Keratinocyte (primary cell): ENCODE measurements at regions not wholly inside any gene's neighbourhood (a gene's known extent, or its start where the extent isn't known, plus 50 kb on each side); places are given as distances from the start of the nearest gene placed in this dataset.

ENCODE experiments used
- DNase-seq: peaks from one replicate; pipeline ENCODE4 v3.0.0-alpha.2; 2011; ENCODE audit warnings: low read depth, missing footprints, low spot score
- FAIRE-seq: peaks from 2 replicates; lab custom pipeline; 2011; peaks lifted over from hg19 to GRCh38; lab: Jason Lieb, UNC
- H2AFZ ChIP-seq: 2 replicates; pipeline ENCODE4 v1.6.0; 2012; ENCODE audit warnings: low read length, control low read depth, inconsistent platforms; ENCODE audit not compliant: control insufficient read depth
- H3K27ac ChIP-seq: 2 replicates; pipeline ENCODE4 v1.5.1; 2011; ENCODE audit warnings: low read length; ENCODE audit not compliant: control insufficient read depth, insufficient read depth
- H3K27me3 ChIP-seq: 3 replicates; pipeline ENCODE4 v1.6.0; 2011; ENCODE audit warnings: low read length; ENCODE audit not compliant: control insufficient read depth, insufficient read depth; ENCODE audit errors: extremely low read depth
- H3K36me3 ChIP-seq, 2 experiments: 2 replicates in 1 of 2; 3 replicates in 1 of 2; pipeline ENCODE4 v1.5.1; 2011; ENCODE audit warnings: low read length in 2 of 2, mild to moderate bottlenecking in 1 of 2; ENCODE audit not compliant: control insufficient read depth in 2 of 2, insufficient read depth in 2 of 2; ENCODE audit errors: extremely low read depth in 1 of 2
- H3K4me1 ChIP-seq: 3 replicates; pipeline ENCODE4 v1.5.1; 2011; ENCODE audit warnings: low read length; ENCODE audit not compliant: control insufficient read depth, insufficient read depth; ENCODE audit errors: extremely low read depth
- H3K4me2 ChIP-seq: 3 replicates; pipeline ENCODE4 v1.6.0; 2011; ENCODE audit warnings: low read depth, low read length; ENCODE audit not compliant: control insufficient read depth, insufficient read depth; ENCODE audit errors: extremely low read depth
- H3K4me3 ChIP-seq, 3 experiments: fragments of 200-600 bp in 1 of 3; sonication (generic) in 1 of 3; 2 replicates in 2 of 3; 3 replicates in 1 of 3; pipeline ENCODE4 v1.5.1; 2011 to 2016; ENCODE audit warnings: low read length in 3 of 3, mild to moderate bottlenecking in 3 of 3, control low read depth in 2 of 3, inconsistent platforms in 1 of 3, low read depth in 1 of 3, mixed read lengths in 1 of 3, mixed run types in 1 of 3, moderate library complexity in 1 of 3; ENCODE audit not compliant: control insufficient read depth in 2 of 3, insufficient read depth in 2 of 3; ENCODE audit errors: extremely low read depth in 1 of 3
- H3K79me2 ChIP-seq: 2 replicates; pipeline ENCODE4 v1.6.0; 2012; ENCODE audit warnings: low read length; ENCODE audit not compliant: control insufficient read depth, insufficient read depth
- H3K9ac ChIP-seq: 3 replicates; pipeline ENCODE4 v1.6.0; 2011; ENCODE audit warnings: low read length; ENCODE audit not compliant: control insufficient read depth, insufficient read depth; ENCODE audit errors: extremely low read depth
- H3K9me1 ChIP-seq: 3 replicates; pipeline ENCODE4 v1.6.0; 2011; ENCODE audit warnings: low read length; ENCODE audit not compliant: control insufficient read depth, insufficient read depth; ENCODE audit errors: extremely low read depth
- H3K9me3 ChIP-seq: 2 replicates; pipeline ENCODE4 v1.5.1; 2012; ENCODE audit warnings: low read depth, low read length; ENCODE audit not compliant: control insufficient read depth
- H4K20me1 ChIP-seq: 3 replicates; pipeline ENCODE4 v1.6.0; 2011; ENCODE audit warnings: low read length; ENCODE audit not compliant: control insufficient read depth, insufficient read depth; ENCODE audit errors: extremely low read depth
- CTCF ChIP-seq, 3 experiments: IDR thresholded peaks in 1 of 3; conservative IDR thresholded peaks in 1 of 3; optimal IDR thresholded peaks in 1 of 3; 2 replicates in 2 of 3; 3 replicates in 1 of 3; pipeline versions ENCODE3 to v1.5.1; 2011; ENCODE audit warnings: low read length in 3 of 3, mild to moderate bottlenecking in 3 of 3, moderate library complexity in 2 of 3, control low read depth in 1 of 3, inconsistent platforms in 1 of 3; ENCODE audit not compliant: insufficient read depth in 2 of 3; ENCODE audit errors: extremely low read depth in 1 of 3
- EZH2 ChIP-seq: IDR thresholded peaks from one replicate; pipeline ENCODE4 v1.6.1; 2012; ENCODE audit warnings: inconsistent platforms, mild to moderate bottlenecking, low read length, moderate library complexity
- dilution Hi-C: fragments of 300-500 bp; cut with MboI; formaldehyde crosslinking; loops from one replicate; pipeline ENCODE4 v1.7.0; 2020; ENCODE audit warnings: low sequenced_read_pairs; ENCODE audit not compliant: extremely low pct_ligation_motif_present

DNA sequence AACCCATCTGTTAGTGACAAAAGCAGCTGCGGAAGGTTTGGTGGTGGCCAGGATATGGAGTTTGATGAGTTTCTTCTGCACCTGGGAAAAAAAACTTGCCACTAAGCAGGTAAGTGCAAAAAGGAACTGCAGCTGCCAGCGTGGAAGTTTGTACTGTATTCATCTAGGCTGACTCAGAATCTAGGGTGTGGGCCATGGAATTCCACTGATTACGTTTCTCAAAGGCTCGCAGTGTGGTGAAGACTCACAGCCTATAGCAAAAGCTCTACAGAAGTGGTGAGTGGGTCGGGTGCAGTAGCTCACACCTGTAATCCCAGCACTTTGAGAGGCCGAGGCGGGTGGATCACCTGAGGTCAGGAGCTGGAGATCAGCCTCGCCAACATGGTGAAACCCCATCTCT is 334.6 kb upstream of the GRM7 start:
- DNase-seq (no peak), FAIRE-seq (no peak)
- no peak overlapping the region for H3K9ac ChIP-seq
- dilution Hi-C loops, result no loop called here
- no peak overlapping the region for H2AFZ ChIP-seq
- no peaks in the 10 kb centered on the region for H3K79me2 ChIP-seq
- no peak overlapping the region for H3K4me3 ChIP-seq
- no peak overlapping the region for H3K4me2 ChIP-seq
- no peaks in the 10 kb centered on the region for H3K9me3 ChIP-seq
- no peaks in the 10 kb centered on the region for H3K9me1 ChIP-seq
- TF ChIP-seq CTCF (optimal IDR thresholded peaks at IDR 0.05 in 1 of 3, IDR thresholded peaks at IDR 0.05 in 1 of 3, conservative IDR thresholded peaks at IDR 0.05 in 1 of 3; ENCODE audit: extremely low read depth in 1 of 3, insufficient read depth in 2 of 3, low read length in 3 of 3), result no peak
- no peak for TF ChIP-seq EZH2
- no peaks in the 10 kb centered on the region for H3K36me3 ChIP-seq
- H3K27ac ChIP-seq, result no peak overlapping the region
- H3K27me3 ChIP-seq, result no peaks in the 10 kb centered on the region
- H3K4me1 ChIP-seq, result no peaks in the 10 kb centered on the region
- no peaks in the 10 kb centered on the region for H4K20me1 ChIP-seq

- H3K36me3 ChIP-seq, result no peaks in the 10 kb centered on the region
- no peak overlapping the region for H2AFZ ChIP-seq
- DNase-seq (no peak), FAIRE-seq (no peak)
- no peak for TF ChIP-seq CTCF (optimal IDR thresholded peaks at IDR 0.05 in 1 of 3, IDR thresholded peaks at IDR 0.05 in 1 of 3, conservative IDR thresholded peaks at IDR 0.05 in 1 of 3; ENCODE audit: extremely low read depth in 1 of 3, insufficient read depth in 2 of 3, low read length in 3 of 3)
- TF ChIP-seq EZH2, result no peak
- H3K27ac ChIP-seq, result no peak overlapping the region
- H3K4me1 ChIP-seq, result no peaks in the 10 kb centered on the region
- dilution Hi-C loops, result no loop called here
- no peaks in the 10 kb centered on the region for H3K9me1 ChIP-seq
- H3K4me3 ChIP-seq, result no peak overlapping the region
- H4K20me1 ChIP-seq, result no peaks in the 10 kb centered on the region
- H3K27me3 ChIP-seq, result no peaks in the 10 kb centered on the region
- H3K9me3 ChIP-seq, result no peaks in the 10 kb centered on the region
- H3K9ac ChIP-seq, result no peak overlapping the region
- no peak overlapping the region for H3K4me2 ChIP-seq
- no peaks in the 10 kb centered on the region for H3K79me2 ChIP-seq
Observed at GRCh38 chr3:6526861-6527260, 334.1 kb upstream of the GRM7 start.
